HG02588 (cell line): ENCODE measurements at regions not wholly inside any gene's neighbourhood (a gene's known extent, or its start where the extent isn't known, plus 50 kb on each side); places are given as distances from the start of the nearest gene placed in this dataset.
"Not testable (repeated sequence)": the region's sequence is repeated elsewhere in the genome, so short reads cannot be mapped to it uniquely, and the experiment has no call there.

ENCODE experiments used
- ATAC-seq: cut with Tn5 transposase; IDR thresholded peaks from one replicate; pipeline ENCODE4 v1.9.1; 2021; ENCODE audit warnings: mild to moderate bottlenecking, moderate library complexity; ENCODE audit not compliant: unreplicated experiment

DNA sequence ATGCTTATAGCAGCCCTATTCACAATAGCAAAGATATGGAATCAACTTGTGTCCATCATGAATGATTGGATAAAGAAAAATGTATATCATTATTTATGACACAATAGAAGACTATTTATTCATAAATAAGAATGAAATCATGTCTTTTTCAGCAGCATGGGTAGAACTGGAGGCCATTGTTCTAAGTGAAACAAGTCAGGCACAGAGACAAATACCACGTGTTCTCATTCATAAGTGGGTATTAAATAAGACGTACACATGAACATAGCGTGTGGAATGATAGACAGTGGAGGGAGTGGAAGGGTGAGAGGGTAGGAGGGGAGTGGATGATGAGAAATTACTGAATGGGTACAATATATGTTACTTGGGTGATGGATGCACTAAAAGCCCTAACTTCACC is 762.4 kb downstream of the REEP3 start:
- no peak for ATAC-seq

DNA sequence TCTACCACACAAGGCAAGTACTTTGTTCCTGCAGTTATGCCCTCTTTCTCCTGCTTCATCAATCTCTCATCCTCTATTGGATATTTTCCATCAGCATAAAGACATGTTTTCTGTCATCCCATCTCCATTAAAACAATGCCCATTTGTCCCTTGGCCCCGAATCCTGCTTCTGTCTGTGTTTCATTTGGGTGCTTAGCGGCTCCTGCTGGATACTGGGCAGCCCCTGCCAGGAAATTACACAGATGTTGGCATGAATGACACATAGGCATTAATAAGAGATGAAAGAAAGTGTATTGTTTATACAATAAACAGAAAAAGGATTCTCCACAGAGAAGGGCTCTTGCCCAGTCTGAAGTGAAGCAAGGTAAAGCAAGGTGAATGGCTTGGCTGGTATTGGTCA is 765.3 kb downstream of the REEP3 start:
- ATAC-seq, result no peak

DNA sequence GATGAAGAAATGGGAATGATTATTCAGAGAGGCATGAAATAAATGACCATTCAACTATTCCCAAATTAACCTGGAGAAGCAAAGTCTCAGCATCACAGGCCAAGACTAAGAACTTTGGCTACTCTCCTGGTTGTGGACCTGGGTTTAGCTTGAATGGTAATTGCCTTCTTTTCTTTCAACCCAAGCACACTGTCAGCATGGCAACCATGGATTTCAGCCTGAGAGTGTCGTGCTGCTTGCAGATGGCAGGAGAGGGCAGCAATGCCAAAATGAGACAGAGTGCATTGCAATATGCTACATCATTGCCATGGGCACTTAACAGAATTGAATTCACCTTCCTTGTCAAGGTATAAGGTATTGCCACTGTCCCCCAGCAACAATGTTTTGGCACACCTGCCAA is 767.2 kb downstream of the REEP3 start:
- ATAC-seq, result no peak

DNA sequence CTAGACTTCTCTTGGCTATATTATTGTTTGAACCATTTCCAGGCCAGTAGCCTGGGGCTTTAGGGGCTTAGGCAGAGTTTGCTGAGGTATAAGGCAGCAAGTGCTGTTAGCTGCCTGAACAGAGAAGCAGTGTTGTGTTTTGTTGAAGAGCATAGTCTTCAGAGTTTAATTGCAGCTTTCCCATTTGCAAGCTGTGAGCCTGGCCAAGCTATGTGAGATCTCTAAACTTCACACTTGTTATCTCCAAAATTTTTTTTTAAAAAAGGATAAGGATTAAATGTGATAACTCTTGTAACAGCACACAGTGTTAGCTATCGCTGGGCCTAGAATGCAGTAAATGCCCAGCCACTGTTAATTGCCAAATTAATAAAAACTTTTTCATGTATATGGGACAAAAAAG is 782.4 kb downstream of the REEP3 start:
- no peak for ATAC-seq

DNA sequence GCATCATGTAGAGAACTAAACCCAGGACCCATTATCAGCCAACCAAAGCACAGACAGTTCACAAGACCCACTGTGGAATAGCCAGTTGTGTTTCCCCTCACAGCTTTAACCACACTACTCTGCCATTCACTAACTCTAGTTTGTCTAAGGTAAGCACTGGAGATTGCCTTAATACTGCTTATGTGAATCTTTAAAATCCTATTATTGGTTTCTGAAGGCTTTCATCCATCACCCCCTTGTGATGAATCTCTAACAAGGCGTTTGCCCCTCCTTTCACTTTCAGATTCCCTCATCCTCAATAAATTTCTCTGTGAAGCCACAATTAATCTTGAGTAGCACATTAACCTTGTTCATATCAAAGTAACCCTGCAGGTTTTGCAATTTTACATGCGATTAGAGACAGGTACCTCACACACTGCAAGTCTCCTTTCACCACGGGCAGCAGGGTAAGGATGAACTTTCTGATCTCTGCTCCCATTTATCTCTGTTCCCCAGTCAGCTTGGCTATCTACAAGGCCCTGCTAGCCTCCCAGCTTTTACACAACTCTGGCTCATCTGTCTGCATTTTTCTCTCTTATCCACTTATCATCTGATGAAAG is 785.6 kb downstream of the REEP3 start:
- no peak for ATAC-seq

DNA sequence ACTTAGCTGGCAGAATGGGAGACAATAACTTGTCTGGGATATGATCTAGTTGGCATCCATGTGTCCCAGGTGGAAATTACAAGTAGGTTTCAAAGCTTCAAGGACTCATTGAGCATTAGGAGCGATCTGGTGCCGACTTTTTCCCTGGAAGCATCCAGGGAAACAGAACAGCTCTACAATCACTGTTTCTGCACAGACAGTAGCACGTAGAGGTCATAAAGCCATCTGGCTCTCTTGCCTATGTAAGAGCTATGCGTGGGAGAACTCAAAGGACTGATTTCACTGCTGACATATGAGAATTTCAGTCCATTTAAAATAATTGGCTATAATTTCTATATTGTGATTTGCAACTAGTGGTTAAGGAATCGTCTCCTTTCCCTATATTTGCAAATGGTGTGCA is 791.7 kb downstream of the REEP3 start:
- no peak for ATAC-seq

DNA sequence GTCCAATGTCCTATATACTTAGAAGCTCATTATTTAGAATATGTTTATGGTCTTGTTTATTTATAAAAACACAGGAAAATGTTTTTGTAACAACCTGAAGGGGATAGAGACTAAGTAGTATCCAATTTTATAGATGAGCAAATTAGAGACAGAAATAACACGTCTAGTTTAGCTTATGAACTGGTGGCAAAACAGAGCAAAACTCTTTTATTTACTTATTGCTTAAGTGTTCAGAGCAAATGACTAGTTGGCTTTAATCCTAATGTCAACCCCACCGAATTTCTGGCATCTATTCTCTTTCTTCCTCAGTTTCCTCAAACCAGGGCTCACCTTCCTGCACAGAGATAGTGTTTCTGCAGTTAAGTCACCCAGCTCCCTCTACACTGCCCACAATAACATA is 792.8 kb downstream of the REEP3 start:
- ATAC-seq, result no peak

DNA sequence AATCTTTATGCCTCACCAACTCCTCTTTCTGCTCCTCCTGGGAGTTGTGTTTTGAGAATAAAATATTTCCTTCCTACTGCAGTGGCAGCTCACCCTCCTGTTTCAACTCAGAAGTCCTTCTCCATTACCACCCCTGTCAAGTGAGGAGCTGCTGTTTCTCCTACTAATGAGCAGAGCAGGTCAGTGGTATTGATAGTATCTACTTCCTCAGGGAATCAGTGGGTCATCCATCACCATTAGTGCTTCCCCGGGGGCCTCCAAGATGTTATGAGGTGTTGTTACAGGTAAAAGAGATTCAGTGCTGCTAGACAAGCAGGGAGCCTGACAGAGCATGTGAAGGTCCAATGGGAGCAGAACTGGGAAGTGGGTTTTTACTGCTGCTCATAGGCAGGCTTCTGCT is 795.2 kb downstream of the REEP3 start:
- ATAC-seq, result no peak

DNA sequence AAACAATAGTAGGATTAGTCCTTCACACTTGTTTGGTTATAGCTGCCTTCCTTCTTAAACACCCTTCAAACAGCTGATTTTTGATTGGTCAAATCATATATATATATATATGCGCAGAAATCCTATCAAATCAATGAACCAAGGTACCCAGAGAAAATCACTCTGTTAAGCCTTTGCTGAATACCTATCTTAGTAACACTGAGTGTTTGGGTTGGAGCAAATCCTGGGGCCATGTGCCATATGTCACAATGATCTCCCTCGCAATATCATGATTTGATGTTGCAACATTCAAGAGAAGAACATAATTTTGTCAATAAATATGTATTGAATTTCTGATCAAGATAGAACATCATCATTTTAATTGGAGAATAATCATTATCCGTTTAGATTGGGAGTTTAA is 795.6 kb downstream of the REEP3 start:
- no peak for ATAC-seq

DNA sequence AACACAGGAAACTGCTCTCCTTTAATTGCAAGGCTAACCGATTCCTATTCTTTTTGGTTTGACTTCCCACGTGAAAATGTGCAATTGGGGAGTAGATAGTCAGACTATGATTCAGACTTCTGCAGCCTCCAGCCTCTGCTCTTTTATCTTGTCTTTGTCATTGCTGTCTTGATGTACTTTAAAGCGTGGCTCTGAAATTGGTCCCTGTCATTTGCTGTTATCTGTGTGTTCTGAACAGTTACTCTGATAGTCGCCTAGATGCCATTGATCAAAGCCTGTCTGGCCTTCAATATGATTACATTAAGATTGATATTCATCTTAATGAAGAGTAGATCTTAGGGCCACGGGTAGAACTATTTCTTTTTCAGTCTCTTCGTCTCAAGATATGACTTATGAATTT is 799.2 kb downstream of the REEP3 start:
- ATAC-seq, result no peak

DNA sequence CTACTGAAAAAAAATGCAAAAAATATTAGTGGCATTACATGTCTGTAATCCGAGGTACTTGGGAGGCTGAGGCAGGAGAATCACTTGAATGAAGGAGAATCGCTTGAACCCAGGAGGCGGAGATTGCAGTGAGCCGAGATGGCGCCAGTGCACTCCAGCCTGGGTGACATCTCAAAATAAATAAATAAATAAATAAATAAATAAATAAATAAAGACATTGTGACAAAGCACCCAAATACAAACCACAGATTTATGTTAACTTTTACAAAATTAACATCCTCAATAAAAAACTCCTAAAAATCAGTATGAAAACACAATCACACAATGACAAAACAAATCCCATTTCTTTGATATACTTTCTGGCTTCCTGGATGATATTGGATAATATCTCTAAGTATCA is 808.3 kb downstream of the REEP3 start:
- no peak for ATAC-seq

DNA sequence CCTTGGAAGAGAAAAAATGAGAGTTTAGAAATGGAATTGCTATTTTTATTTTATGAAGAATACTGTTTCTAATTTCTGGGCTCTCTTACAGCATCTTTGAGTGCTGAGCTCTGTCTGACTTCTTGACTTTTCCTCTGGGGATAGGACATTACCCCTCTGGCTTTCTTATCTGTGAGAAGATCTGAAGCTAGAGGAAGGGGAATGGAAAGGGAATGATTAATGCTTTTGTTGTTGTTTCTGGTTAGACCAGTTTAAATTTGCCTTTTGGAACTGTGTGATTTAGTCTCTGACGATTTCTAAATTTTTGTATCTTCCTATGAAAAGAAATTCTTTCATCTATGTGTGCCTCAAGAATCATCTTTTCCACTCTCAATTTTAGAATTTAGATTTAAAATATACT is 811.4 kb downstream of the REEP3 start:
- no peak for ATAC-seq

DNA sequence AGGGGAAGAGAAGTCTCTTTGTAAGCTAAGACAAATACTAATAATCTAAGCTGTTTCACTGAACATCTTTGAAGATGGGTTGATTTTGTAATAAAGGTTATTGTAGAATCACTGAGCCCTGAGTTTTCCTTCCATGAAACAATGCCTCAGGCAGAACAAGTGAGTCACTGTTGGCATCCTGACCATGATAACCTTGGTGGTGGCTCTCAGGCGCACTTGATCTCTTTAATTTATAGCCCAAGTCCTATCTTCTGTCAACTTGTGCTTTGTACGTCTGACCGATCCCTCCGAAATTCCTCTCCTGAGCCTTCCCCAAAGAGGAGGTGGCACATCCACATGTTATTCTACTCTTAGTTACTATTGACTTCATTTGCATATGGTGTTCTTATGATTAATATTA is 812.9 kb downstream of the REEP3 start:
- no peak for ATAC-seq

DNA sequence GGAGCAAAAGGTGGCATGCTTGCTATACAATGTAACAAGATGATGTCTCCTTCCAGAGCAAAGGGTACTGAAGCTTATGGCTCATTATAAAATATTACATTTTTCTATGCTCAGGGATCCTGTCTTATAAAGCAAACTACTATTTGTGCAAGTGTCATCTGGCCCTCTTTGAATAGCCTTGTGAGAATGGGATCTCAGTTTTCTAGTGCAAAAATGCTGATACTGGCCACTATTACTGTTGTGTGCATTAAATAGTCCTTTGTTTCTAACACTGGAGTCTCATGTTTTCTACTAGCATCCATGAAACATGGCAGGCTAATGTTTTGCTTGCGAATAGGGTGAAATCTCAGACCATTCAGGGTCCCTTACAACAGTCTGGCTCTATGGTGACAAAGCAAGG is 823.0 kb downstream of the REEP3 start:
- ATAC-seq, result no peak

DNA sequence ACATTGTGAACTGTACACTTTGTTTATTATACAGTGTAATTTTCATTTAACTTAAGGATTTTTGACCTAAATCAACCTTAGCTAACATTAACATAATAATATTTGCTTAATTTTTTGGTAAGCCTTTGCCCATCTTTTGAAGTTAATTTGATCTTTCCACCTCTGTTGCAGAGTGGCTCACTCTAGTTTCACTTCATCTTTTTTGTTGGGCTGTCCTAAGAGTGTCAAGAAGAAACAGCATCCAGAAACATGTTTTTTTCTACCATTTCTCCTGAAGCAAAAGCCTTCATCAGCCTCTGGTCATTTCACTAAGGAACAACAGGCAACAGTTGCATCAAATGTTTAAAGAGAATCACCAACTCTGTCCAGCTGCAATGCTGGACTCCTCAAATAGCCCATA is 824.7 kb downstream of the REEP3 start:
- no peak for ATAC-seq

DNA sequence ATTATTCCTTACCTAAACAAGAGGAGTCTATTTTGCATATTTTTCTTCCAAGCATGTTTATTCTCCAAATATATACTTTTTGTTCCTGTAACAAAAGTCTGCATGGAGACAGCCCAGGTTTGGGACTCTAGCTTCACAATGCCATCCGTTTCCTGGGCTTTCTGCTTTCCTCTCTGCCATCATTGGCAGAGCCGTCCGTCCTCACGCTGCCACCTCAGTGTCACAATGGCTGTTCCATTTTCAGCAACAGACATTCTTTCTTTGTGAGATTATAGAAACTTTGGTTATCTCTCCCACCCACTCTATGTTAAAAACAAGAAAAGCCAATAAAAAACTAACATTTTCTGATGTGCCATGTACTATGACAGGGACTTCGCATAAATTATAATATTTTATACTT is 825.2 kb downstream of the REEP3 start:
- ATAC-seq, result no peak

DNA sequence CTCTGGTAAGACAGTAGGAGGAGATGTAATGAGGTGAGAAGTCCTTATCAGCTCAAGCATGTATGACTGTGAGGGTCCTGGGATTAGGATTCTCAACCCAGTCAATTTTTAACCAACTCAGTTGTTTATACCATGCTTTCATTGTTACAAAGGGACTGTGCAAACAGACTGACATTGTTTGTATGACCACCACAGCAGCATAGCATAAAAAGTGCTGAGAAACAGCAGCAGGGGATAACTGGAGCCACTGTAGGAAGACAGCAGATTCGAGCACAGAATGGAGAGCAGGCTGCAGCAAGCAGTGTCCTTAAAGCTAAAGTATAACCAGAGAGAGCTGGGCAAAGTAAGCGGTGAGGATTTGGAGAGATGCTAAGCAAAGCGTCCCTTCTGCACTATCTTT is 829.5 kb downstream of the REEP3 start:
- ATAC-seq, result no peak

DNA sequence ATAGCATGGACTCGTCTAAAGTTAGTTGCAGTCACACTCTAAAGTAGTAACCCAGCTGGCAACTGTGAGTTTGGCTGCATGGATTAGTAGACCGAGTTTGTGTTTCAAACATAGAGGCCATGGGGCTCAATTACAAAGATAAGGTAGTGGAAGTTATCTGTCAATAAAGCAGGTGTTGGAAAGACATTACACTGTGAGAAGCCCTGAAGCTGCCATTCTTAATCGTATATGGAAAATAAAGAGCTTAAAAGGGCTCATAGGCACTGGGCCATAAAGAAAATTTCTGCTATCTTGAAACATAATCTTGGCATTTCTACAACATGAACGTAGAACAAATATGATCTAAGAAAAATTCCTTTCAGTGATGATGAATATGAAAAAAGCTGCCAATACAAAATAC is 837.7 kb downstream of the REEP3 start:
- ATAC-seq, result no peak

DNA sequence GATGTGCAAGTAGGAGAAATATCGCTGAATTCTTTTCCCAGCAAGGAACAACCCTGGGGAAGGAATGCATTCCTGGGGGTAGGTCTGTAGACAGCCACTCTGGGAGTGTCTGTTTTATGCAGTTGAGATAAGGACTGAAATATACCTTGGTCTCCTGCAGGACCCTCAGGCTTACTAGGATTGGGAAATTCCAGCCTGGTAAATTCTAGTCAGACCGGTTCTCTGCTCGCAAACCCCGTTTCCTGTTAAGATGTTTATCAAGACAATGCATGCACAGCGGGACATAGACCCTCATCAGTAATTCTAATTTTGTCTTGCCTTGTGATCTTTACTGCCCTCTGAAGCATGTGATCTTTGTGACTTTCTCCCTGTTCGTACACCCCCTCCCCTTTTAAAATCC is 839.0 kb downstream of the REEP3 start:
- ATAC-seq, result not testable (repeated sequence)

DNA sequence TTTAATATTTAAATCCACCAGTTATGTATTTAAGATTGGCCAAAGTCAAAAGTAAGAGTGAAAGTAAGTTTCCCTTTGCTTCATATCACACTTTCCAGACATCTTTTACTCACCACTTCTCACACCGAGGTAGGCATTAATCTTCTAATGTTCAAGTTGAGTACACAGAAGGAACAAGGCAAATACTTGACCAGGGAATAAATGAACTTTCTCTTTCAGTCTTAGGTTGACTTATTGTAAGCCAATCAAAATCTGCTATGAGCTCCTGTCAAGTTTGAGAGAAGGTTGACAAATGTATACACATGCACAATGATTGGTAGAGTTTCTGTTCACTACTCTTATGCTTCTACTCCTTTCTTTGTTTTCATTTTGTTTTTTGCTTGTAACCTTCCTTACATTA is 842.5 kb downstream of the REEP3 start:
- ATAC-seq, result no peak

DNA sequence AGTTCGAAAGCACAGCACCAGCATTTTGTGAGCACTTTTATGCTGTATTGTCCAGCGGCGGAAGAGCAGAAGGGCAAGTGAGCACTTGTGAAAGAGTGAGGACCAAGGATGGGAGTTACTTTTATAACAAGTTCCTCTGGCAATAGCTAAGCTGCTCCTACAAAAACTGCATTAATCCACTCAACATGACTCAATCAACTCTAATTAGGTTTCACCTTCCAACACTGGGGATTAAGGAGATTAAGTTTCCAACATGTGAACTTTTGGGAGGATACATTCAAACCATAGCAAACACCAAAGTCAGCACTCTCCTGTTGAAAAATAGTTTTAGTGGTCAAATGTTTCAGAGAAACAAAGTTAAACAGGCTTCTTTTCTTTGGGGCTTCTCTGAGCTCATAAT is 844.5 kb downstream of the REEP3 start:
- no peak for ATAC-seq

DNA sequence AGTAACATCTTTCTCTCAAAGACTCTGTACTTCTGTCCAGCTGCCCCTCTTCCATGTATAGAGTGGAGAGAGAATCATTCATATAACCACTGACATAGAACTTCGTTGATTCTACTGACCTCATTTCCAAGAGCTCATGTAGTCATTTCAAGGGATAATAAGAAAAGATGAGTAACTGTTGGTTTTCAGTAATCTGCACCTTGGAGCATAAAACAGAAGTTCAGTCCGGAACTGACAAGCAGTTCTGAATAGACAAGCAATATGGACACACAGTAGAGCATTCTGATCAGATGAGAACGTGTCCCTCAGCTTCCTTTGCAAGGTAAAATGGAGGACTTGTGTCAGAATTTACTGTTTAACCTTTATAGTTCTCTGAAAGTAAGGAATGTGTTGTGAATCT is 847.1 kb downstream of the REEP3 start:
- ATAC-seq, result no peak

DNA sequence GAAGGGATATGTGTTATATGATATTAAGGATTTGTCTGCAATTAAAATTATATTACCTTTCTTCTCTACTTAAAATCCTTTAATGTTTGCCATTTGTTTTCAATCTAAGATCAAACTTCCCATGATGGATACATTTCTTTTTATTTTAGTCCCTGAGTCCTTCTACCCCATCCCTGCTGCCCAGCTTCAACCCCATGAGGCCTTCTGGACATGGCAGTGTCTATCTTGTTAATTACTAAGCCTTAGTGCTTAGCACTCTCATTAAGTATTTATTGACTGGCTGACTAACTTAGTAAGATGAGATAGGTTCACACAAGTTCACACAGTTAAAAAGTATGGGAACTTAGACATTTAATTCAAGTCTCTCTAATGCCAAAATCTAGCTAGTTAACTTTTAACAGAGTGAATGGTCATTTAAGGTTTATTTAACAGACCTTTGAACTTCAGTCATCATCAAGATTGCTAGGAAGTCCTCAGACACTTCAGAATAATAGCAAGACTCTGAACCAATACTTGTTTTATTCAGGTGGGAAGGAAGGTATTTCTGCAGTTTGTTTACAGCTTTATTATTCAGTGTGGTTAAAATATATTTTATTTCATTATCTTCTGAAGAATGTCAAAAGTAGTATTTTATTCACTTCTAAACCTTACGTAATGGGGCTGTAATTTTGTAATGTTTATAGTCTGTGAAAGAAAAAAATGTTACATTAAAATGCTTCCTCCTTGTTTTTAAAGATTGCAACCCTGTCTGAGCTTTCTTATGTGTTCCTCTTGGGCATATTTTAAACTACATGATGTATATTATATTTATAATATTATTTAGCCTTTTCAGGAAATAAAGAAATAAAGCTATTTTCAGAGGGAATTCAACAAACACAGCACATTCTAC is 848.9 kb downstream of the REEP3 start:
- no peak for ATAC-seq
